ENCODE measurements at regions not wholly inside any gene's neighbourhood (a gene's known extent, or its start where the extent isn't known, plus 50 kb on each side); places are given as distances from the start of the nearest gene placed in this dataset.

- TF ChIP-seq MGA (IDR thresholded peaks at IDR 0.05): peak; percentile 87
- peak; percentile 11 to 61; a peak in 2 of 4 replicates for TF ChIP-seq KDM1A (IDR thresholded peaks at IDR 0.05)
- 0 out of 2 replicates have a peak, but pooled peaks have one; percentile 34 for TF ChIP-seq HIVEP1 (CRISPR knock-in tag; IDR thresholded peaks at IDR 0.05)
- TF ChIP-seq RB1 (IDR thresholded peaks at IDR 0.05; ENCODE audit: low read depth): no peak
- peak; percentile 98 for TF ChIP-seq RBM25 (IDR thresholded peaks at IDR 0.05; ENCODE audit: low read depth, low read length, severe bottlenecking)
- TF ChIP-seq CBFA2T2 (conservative IDR thresholded peaks at IDR 0.05): 0 out of 2 replicates have a peak, but pooled peaks have one; percentile 5
- TF ChIP-seq HDAC2 (IDR thresholded peaks at IDR 0.05): peak; percentile 69
- TF ChIP-seq SAP30 (IDR thresholded peaks at IDR 0.05; ENCODE audit: borderline replicate concordance, insufficient read depth, low read depth, low read length, poor library complexity, severe bottlenecking): no peak
- TF ChIP-seq CBX3 (IDR thresholded peaks at IDR 0.05; ENCODE audit: borderline replicate concordance in 1 of 2, low read length in 2 of 2): 0 out of 3 replicates have a peak, but pooled peaks of 1 of the 2 experiments have one; percentile 32
- 0 out of 2 replicates have a peak, but pooled peaks have one; percentile 29 for TF ChIP-seq E2F3 (CRISPR knock-in tag; IDR thresholded peaks at IDR 0.05)
- peak; percentile 94 for TF ChIP-seq HLTF (IDR thresholded peaks at IDR 0.05)
- TF ChIP-seq TRIM28 (IDR thresholded peaks at IDR 0.05): no peak
- peak; percentile 82 for TF ChIP-seq USF2 (CRISPR knock-in tag; IDR thresholded peaks at IDR 0.05)
- TF ChIP-seq GTF2A2 (tag; IDR thresholded peaks at IDR 0.05): no peak
- TF ChIP-seq RAD51 (IDR thresholded peaks at IDR 0.05; ENCODE audit: borderline replicate concordance, low read depth): peak; percentile 60
- no peak for TF ChIP-seq MED1 (CRISPR knock-in tag; IDR thresholded peaks at IDR 0.05; ENCODE audit: borderline replicate concordance)
- peak in 1 of 2 experiments; percentile 72; a peak in 1 of 4 replicates for TF ChIP-seq RCOR1 (IDR thresholded peaks at IDR 0.05; ENCODE audit: borderline replicate concordance in 1 of 2, low read depth in 2 of 2, low read length in 2 of 2)
Observed at GRCh38 chr6:43898358-43899131, 128.5 kb downstream of the VEGFA start (continued).

Measured in K562 (cell line).